Endodermal cell (in vitro differentiated cells): ENCODE measurements at regions not wholly inside any gene's neighbourhood (a gene's known extent, or its start where the extent isn't known, plus 50 kb on each side); places are given as distances from the start of the nearest gene placed in this dataset.

ENCODE experiments used
- DNase-seq: peaks from one replicate; pipeline ENCODE4 v3.0.0-alpha.2; 2017
- H3K27ac ChIP-seq: 2 replicates; pipeline ENCODE4 v1.5.1; 2013; ENCODE audit warnings: mild to moderate bottlenecking, low read depth, low read length, moderate library complexity
- H3K27me3 ChIP-seq: 2 replicates; pipeline ENCODE4 v1.6.1; 2013; ENCODE audit warnings: mild to moderate bottlenecking, low read length, moderate library complexity; ENCODE audit not compliant: insufficient read depth, control insufficient read depth, poor library complexity, severe bottlenecking
- H3K36me3 ChIP-seq: 2 replicates; pipeline ENCODE4 v1.7.0; 2013; ENCODE audit warnings: mild to moderate bottlenecking, low read length, moderate library complexity; ENCODE audit not compliant: control insufficient read depth, insufficient read depth
- H3K4me1 ChIP-seq: one replicate; pipeline ENCODE4 v1.7.0; 2013; ENCODE audit warnings: low read length; ENCODE audit not compliant: control insufficient read depth, insufficient read depth
- H3K4me3 ChIP-seq: 2 replicates; pipeline ENCODE4 v1.5.1; 2013; ENCODE audit warnings: mild to moderate bottlenecking, low read length, moderate library complexity
- H3K9ac ChIP-seq: 2 replicates; pipeline ENCODE4 v1.6.1; 2013; ENCODE audit warnings: mild to moderate bottlenecking, low read length, moderate library complexity; ENCODE audit not compliant: poor library complexity, severe bottlenecking; ENCODE audit errors: extremely low read depth
- H3K9me3 ChIP-seq: 2 replicates; pipeline ENCODE4 v1.6.1; 2013; ENCODE audit warnings: mild to moderate bottlenecking, low read length, moderate library complexity; ENCODE audit not compliant: control insufficient read depth
- H3K27ac Mint-ChIP-seq: 2 replicates; pipeline ENCODE4 v1.8.0; 2020; ENCODE audit warnings: mixed read lengths
- H3K27me3 Mint-ChIP-seq: 2 replicates; pipeline ENCODE4 v1.8.0; 2021; ENCODE audit warnings: mild to moderate bottlenecking, mixed read lengths; ENCODE audit not compliant: insufficient read depth
- H3K36me3 Mint-ChIP-seq: 2 replicates; pipeline ENCODE4 v1.8.0; 2020; ENCODE audit warnings: low read depth, mixed read lengths
- H3K4me1 Mint-ChIP-seq: 2 replicates; pipeline ENCODE4 v1.8.0; 2020; ENCODE audit warnings: mixed read lengths
- H3K4me3 Mint-ChIP-seq: 2 replicates; pipeline ENCODE4 v1.8.0; 2020; ENCODE audit warnings: mild to moderate bottlenecking, moderate library complexity, mixed read lengths
- H3K9me3 Mint-ChIP-seq: 2 replicates; pipeline ENCODE4 v1.8.0; 2020; ENCODE audit warnings: mild to moderate bottlenecking, mixed read lengths
- CTCF ChIP-seq: fragments of 200-600 bp; sonication (generic); conservative IDR thresholded peaks from 2 replicates; pipeline ENCODE4 v1.5.0; 2021; ENCODE audit warnings: antibody characterized with exemption, mild to moderate bottlenecking
- WGBS, 2 experiments: methylation state at CpG; one replicate each; pipeline versions ENCODE4 v1.1.5 to v1.1.7; 2013; ENCODE audit warnings: missing lambda C conversion rate in 2 of 2, mixed read lengths in 1 of 2; ENCODE audit not compliant: insufficient coverage in 1 of 2, insufficient read length in 1 of 2; 5-methylcytosine and 5-hydroxymethylcytosine counted together

GRCh38 chr11:95465887-95466286, 234.9 kb upstream of the SESN3 start:
- H3K9me3 ChIP-seq: no peaks in the 10 kb centered on the region
- H3K27ac Mint-ChIP-seq: no peak overlapping the region
- no peaks in the 10 kb centered on the region for H3K27me3 ChIP-seq
- H3K4me3 ChIP-seq: no peak overlapping the region
- no peak overlapping the region for H3K9ac ChIP-seq
- no peaks in the 10 kb centered on the region for H3K27me3 Mint-ChIP-seq
- H3K9me3 Mint-ChIP-seq: no peaks in the 10 kb centered on the region
- no peak for TF ChIP-seq CTCF
- 93 to 100% methylated on average over 3 to 7 of the region's 7 CpGs for WGBS, 2 experiments
- no peaks in the 10 kb centered on the region for H3K36me3 Mint-ChIP-seq
- DNase-seq: no peak
- H3K27ac ChIP-seq: no peak overlapping the region
- H3K4me1 ChIP-seq: no peaks in the 10 kb centered on the region
- no peaks in the 10 kb centered on the region for H3K4me1 Mint-ChIP-seq
- H3K4me3 Mint-ChIP-seq: no peak overlapping the region
- no peaks in the 10 kb centered on the region for H3K36me3 ChIP-seq

DNA sequence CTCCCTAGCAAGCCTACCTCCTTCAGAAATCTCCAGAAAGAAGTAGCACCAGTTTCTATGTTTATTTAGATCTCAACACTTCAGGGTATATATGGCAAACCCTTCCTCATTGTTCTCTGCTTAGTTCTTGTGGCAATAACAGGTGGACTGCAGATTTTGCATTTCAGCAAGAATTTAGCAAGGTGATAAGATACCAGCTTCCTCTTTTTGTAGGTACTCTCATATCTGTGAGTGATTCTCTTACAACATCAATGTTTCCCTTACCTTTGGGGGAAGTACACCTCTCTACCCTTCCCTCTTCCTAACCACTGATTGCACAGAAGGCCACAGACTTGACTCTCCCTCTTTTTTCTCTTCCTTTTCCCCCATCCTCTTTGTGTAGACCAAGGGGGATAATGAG, 230.9 kb upstream of the SESN3 start:
- TF ChIP-seq CTCF: no peak
- Mint-ChIP-seq H3K4me3 (no peak overlapping the region), H3K27ac (no peak overlapping the region), H3K9me3 (no peaks in the 10 kb centered on the region), H3K36me3 (no peaks in the 10 kb centered on the region), H3K4me1 (peaks cover 6% of the 10 kb centered on the region), H3K27me3 (no peaks in the 10 kb centered on the region)
- Histone ChIP-seq H3K9ac (no peak overlapping the region), H3K27me3 (no peaks in the 10 kb centered on the region), H3K4me3 (no peak overlapping the region), H3K4me1 (no peaks in the 10 kb centered on the region), H3K36me3 (no peaks in the 10 kb centered on the region), H3K9me3 (no peaks in the 10 kb centered on the region), H3K27ac (no peak overlapping the region)
- no peak for DNase-seq

- DNase-seq: no peak
- 40 to 63% methylated on average over 1 to 2 of the region's 2 CpGs for WGBS, 2 experiments
- no peak overlapping the region for H3K27ac Mint-ChIP-seq
- H3K36me3 ChIP-seq: no peaks in the 10 kb centered on the region
- TF ChIP-seq CTCF: no peak
- H3K4me1 Mint-ChIP-seq: peaks cover 6% of the 10 kb centered on the region
- no peaks in the 10 kb centered on the region for H3K9me3 Mint-ChIP-seq
- no peak overlapping the region for H3K27ac ChIP-seq
- H3K27me3 ChIP-seq: no peaks in the 10 kb centered on the region
- H3K9ac ChIP-seq: no peak overlapping the region
- H3K4me3 Mint-ChIP-seq: no peak overlapping the region
- H3K4me3 ChIP-seq: no peak overlapping the region
- H3K9me3 ChIP-seq: no peaks in the 10 kb centered on the region
- no peaks in the 10 kb centered on the region for H3K4me1 ChIP-seq
- H3K36me3 Mint-ChIP-seq: no peaks in the 10 kb centered on the region
- H3K27me3 Mint-ChIP-seq: no peaks in the 10 kb centered on the region
These were observed 230.3 kb upstream of the SESN3 start for GRCh38 chr11:95461348-95461747.
